Pulmonary artery endothelial cell (primary cell): ENCODE measurements at regions not wholly inside any gene's neighbourhood (a gene's known extent, or its start where the extent isn't known, plus 50 kb on each side); places are given as distances from the start of the nearest gene placed in this dataset.
"Not testable (repeated sequence)": the region's sequence is repeated elsewhere in the genome, so short reads cannot be mapped to it uniquely, and the experiment has no call there.

Source experiments
- DNase-seq: peaks from one replicate; pipeline ENCODE4 v3.0.0-alpha.2; 2011; ENCODE audit warnings: low read depth, low spot score

DNA sequence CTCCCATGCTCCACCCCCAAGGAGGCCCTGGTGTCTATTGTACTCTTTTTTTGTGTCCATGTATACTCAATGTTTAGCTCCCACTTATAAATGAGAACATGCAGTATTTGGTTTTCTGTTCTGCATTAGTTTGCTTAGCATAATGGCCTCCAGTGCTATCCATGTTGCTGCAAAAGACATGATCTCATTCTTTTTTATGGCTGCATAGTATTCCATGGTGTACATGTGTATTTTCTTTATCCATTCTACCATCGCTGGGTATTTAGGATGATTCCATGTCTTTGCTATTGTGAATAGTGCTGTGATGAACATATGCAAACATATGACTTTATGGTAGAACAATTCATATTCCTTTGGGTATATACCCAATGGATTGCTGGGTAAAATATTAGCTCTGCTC is 138.1 kb upstream of the STK26 start:
- not testable (repeated sequence) for DNase-seq

- DNase-seq: not testable (repeated sequence)
These were observed 129.2 kb upstream of the STK26 start for GRCh38 chrX:131893857-131894256.

- no peak for DNase-seq
These were observed 128.1 kb upstream of the STK26 start for GRCh38 chrX:131894995-131895394.

- DNase-seq: no peak
These were observed 127.3 kb upstream of the STK26 start for GRCh38 chrX:131895807-131896206.

GRCh38 chrX:131901546-131901945 is 121.6 kb upstream of the STK26 start:
- DNase-seq: no peak

GRCh38 chrX:131907488-131908314 is 115.4 kb upstream of the STK26 start:
- no peak for DNase-seq

DNA sequence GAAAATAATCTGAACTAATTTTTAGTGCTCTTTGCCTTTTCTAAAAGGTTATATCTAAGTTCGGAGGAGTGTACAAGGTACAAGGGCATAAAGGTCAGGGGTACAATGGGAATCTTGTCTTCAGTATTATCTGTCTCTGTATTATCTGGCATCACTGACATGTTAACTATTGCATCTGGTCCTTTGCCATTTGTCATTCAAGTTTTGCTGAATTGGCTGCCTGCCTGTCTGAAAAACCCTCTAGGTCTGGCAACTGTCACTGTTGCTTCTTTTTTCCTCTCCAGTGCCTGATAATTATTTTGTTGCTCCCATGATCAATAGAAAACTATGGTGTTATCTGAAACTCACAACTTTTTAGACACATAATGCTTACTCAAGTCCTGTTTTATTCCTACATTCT is 112.5 kb upstream of the STK26 start:
- DNase-seq: no peak

DNA sequence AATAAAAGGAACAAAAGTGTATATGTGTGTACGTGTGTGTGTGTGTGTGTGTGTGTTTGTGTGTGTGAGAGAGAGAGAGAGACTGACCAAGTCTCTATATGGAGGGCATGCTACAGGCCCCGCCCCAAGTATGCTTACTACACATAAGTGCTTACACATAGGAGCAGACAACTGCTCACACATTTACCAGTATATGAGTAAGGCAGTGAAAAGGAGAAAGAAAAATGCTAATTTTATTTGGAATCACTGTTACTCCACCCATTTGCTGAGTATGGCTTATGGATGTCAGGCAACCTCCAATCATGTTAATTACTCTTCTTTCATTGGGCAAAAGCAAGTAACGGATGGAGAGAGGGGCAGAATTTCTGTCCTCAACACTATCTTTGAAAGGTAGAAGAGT is 107.6 kb upstream of the STK26 start:
- DNase-seq: no peak

DNA sequence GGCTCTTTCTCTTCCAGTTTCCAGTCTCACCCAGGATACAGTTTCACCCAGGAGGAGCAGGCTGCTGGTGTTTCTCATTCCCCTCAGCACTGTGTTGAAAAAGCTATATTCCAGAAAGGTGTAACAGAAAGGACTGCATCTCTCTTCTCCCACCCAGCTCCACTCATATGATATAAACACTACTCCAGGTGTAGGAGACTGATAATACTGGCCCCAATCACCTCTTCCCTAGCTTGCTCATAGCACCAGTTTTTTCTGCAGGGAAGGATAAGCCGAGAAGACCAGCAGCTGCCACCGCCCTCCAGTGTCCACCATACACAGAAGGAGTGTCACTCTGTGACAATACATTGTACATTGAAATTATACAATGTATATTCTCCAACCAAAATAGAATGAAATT is 105.5 kb upstream of the STK26 start:
- no peak for DNase-seq

DNA sequence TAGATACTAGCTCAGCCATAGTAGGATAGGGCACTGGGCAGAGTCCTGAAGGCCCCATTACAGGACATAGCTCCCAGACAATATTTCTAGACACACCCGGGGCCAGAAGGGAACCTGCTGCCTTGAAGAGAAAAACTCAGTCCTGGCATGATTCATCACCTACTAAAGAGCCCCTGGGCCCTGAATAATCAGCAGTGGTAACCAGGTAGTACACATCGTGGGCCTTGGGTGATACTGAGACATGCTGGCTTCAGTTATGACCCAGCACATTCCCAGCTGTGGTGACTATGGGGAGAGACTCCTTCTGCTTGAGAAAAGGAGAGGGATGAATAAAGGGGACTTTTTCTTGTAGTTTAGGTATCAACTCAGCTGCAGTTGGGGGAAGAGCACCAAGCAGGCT is 104.3 kb upstream of the STK26 start:
- DNase-seq: no peak

- no peak for DNase-seq
These were observed 99.4 kb upstream of the STK26 start for GRCh38 chrX:131923614-131924250.

DNA sequence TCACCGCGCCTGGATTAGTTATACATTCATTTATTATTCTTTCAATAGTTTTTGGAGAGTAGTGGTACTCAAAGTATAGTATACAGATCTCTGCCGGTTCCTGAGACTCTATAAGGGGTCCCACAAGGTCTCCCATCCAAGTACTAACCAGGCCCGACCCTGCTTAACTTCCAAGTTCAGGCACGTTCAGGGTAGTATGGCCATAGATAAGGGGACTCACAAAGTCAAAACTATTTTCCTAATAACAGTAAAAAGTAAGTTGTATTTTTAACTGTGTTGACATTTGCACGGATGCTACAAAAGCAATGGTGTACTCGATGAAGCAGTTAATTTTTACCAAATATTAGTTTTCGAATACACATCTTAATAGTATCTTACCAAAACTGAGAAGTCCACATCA is 84.4 kb upstream of the STK26 start:
- no peak for DNase-seq

DNA sequence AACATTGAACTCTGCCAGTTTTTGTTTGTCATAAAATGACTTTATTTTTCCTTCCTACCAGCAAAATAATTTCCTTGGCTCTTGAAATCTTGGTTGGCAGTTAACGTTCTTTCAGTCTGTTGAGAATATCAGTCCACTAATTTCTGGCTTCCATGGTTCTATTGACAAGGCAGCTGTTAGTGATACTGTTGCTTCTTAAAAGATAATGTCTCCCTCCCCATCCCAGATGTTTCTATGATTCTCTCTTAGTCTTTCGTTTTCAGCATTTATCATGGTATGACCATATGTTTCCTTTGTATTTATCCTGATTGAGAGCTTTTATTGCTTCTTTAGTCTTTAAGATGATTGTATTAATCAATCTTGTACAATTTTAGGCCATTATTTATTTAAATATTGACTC is 81.1 kb upstream of the STK26 start:
- no peak for DNase-seq

GRCh38 chrX:131944936-131945902 is 77.9 kb upstream of the STK26 start:
- no peak for DNase-seq

DNA sequence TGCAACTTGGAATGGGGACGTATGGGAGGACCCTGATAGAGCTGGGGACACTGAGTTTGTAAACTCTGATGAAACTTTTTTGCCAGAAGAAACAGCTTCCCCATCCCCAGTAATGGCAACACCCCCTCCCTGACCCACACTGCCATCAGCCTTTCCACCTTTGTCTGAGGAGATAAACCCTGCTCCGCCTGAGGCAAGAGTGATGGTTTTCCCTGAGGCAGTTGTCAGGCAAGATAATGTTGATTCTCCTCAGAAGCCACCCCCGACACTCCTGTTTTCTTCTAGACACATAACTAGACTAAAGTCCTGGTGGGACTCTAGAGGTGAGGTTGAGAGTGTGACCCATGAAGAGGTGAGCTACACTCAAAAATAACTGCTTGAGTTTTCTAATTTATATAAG is 71.9 kb upstream of the STK26 start:
- DNase-seq: no peak

- no peak for DNase-seq
These were observed 67.9 kb upstream of the STK26 start for GRCh38 chrX:131955099-131955777.

GRCh38 chrX:131958724-131959123 is 64.4 kb upstream of the STK26 start:
- DNase-seq: no peak

GRCh38 chrX:131970347-131970746 is 52.8 kb upstream of the STK26 start:
- DNase-seq: no peak
